OCI-LY3 (cell line): ENCODE measurements at regions not wholly inside any gene's neighbourhood (a gene's known extent, or its start where the extent isn't known, plus 50 kb on each side); places are given as distances from the start of the nearest gene placed in this dataset.
"Not testable (repeated sequence)": the region's sequence is repeated elsewhere in the genome, so short reads cannot be mapped to it uniquely, and the experiment has no call there.

Experiments used
- EZH2phosphoT487 ChIP-seq: fragments of 200-600 bp; shearing (Covaris generic); IDR thresholded peaks from 2 replicates; pipeline ENCODE4 v1.6.1; 2018; ENCODE audit warnings: antibody characterized with exemption, mixed run types, low read depth
- TF ChIP-seq, protein P1 (sequence below): fragments of 200-600, 300-600 bp; sonication (generic); IDR thresholded peaks from 2 replicates; pipeline ENCODE4 v1.5.1; 2014; ENCODE audit warnings: antibody characterized with exemption, low read length, low read depth

DNA sequence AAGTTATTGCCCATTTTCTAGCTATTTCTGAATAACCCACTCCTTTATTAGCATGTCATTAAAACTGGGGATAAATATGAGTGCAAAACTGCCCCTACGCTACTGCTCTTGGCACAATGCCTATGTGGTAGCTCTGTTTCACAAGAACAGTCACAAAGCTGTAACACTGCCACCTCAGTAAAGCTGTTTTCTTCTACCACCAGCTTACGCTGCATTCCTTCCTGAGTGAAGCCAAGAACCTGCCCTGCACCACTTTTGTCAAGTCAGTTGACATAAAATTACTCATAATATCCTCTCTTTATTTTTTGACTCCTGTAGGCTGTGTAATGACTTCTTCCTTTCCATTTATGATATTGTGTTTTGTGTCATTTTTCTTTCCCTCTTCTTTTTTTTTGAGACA is 313.2 kb upstream of the PLGLB1 start:
- TF ChIP-seq, protein P1, sequence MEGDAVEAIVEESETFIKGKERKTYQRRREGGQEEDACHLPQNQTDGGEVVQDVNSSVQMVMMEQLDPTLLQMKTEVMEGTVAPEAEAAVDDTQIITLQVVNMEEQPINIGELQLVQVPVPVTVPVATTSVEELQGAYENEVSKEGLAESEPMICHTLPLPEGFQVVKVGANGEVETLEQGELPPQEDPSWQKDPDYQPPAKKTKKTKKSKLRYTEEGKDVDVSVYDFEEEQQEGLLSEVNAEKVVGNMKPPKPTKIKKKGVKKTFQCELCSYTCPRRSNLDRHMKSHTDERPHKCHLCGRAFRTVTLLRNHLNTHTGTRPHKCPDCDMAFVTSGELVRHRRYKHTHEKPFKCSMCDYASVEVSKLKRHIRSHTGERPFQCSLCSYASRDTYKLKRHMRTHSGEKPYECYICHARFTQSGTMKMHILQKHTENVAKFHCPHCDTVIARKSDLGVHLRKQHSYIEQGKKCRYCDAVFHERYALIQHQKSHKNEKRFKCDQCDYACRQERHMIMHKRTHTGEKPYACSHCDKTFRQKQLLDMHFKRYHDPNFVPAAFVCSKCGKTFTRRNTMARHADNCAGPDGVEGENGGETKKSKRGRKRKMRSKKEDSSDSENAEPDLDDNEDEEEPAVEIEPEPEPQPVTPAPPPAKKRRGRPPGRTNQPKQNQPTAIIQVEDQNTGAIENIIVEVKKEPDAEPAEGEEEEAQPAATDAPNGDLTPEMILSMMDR: not testable (repeated sequence)
- not testable (repeated sequence) for TF ChIP-seq EZH2phosphoT487
